Lung (tissue), 11 donors: ENCODE measurements at regions not wholly inside any gene's neighbourhood (a gene's known extent, or its start where the extent isn't known, plus 50 kb on each side); places are given as distances from the start of the nearest gene placed in this dataset.

Experiments
- ATAC-seq: fragments of 200-7000 bp; cut with Tn5 transposase; one replicate; pipeline ENCODE4 v1.9.1; 2020; ENCODE audit warnings: moderate number of reproducible peaks; ENCODE audit not compliant: insufficient read depth, low FRiP score
- DNase-seq, 3 donors: peaks; one replicate each; pipeline ENCODE4 v3.0.0-alpha.2; 2013 to 2017
- H3K27ac ChIP-seq, 2 donors: one replicate each; pipeline ENCODE4 v1.5.1; 2013; ENCODE audit warnings: mild to moderate bottlenecking in 2 of 2, moderate library complexity in 2 of 2, control low read depth in 1 of 2, inconsistent platforms in 1 of 2, low read depth in 1 of 2, low read length in 1 of 2
- H3K27me3 ChIP-seq, 3 donors: one replicate each; pipeline ENCODE4 v1.5.1; 2013; ENCODE audit warnings: low read length in 2 of 3; ENCODE audit not compliant: control insufficient read depth in 3 of 3, insufficient read depth in 3 of 3
- H3K36me3 ChIP-seq, 4 donors: one replicate each; pipeline ENCODE4 v1.5.1; 2013; ENCODE audit warnings: low read length in 4 of 4, mild to moderate bottlenecking in 1 of 4, moderate library complexity in 1 of 4; ENCODE audit not compliant: control insufficient read depth in 4 of 4, insufficient read depth in 4 of 4
- H3K4me1 ChIP-seq, 5 donors: one replicate each; pipeline ENCODE4 v1.5.1; 2013; ENCODE audit warnings: low read length in 5 of 5, mild to moderate bottlenecking in 2 of 5, moderate library complexity in 1 of 5; ENCODE audit not compliant: control insufficient read depth in 5 of 5, insufficient read depth in 5 of 5
- H3K4me3 ChIP-seq: one replicate; pipeline ENCODE4 v1.5.1; 2013; ENCODE audit warnings: mild to moderate bottlenecking, control low read depth, moderate library complexity
- H3K9ac ChIP-seq, 2 donors: one replicate each; pipeline ENCODE4 v1.5.1; 2013; ENCODE audit warnings: low read length in 2 of 2, control low read depth in 1 of 2; ENCODE audit not compliant: insufficient read depth in 1 of 2
- H3K9me3 ChIP-seq, 4 donors: one replicate each; pipeline ENCODE4 v1.5.1; 2013; ENCODE audit warnings: low read length in 3 of 4, mild to moderate bottlenecking in 1 of 4, moderate library complexity in 1 of 4; ENCODE audit not compliant: control insufficient read depth in 4 of 4, insufficient read depth in 3 of 4
- WGBS, 2 donors: extraction: QIAGEN DNeasy Blood & Tissue Kit; methylation state at CpG; one replicate each; pipeline ENCODE4 v1.1.7; 2013; 5-methylcytosine and 5-hydroxymethylcytosine counted together
- TF ChIP-seq, protein P1 (sequence below): IDR thresholded peaks from 2 replicates; pipeline ENCODE4 v1.5.1; 2012; ENCODE audit warnings: mild to moderate bottlenecking; ENCODE audit errors: control extremely low read depth, extremely low read depth
- donor health status: control.
- donor health status: control.
- donor health status: Bipolar disorder and iron deficiency.
- donor health status: healthy.
- donor health status: DM: yes; HTN: yes; CAD: no.

DNA sequence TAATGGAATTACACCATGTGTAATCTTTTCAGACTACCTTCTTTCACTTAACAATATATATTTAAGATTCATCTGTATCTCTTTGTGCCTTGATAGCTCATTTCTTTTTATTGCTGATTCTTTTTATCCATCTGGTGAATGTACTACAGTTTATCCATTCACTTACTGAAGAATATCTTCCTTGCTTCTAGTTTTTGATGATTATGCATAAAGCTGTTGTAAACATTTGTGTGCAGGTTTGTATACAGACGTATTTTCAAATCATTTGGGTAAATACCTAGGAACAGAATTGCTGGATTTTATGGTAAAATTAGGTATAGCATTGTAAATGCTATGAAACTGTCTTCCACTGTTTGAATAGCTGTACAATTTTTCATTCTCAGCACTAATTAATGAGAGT is 592.6 kb upstream of the HS6ST1 start:
- no peak for DNase-seq
- H3K27ac ChIP-seq: no peak overlapping the region
- 77 to 90% methylated on average over 1 of the region's 1 CpG for WGBS, 2 donors

DNA sequence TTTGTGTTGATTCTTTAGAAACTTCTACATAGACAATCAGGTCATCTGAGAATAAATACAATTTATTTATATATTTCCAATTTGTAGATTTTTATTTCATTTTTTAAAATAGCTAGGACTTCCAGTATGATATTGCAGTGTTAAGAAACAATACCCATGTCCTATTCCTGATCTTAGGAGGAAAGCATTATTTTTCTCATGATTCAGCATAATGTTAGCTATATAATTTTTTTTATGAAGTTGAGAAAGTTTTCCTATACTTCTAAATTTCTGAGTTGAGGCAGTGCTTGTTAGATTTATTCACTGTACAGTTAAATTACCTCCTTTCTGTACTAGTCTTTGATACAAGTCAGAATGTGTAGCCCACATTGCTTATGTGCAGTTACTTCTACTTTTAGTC is 595.7 kb upstream of the HS6ST1 start:
- ATAC-seq: no peak
- Histone ChIP-seq H3K4me3 (no peak overlapping the region), H3K27ac (no peak overlapping the region), H3K9me3 (no peaks in the 10 kb centered on the region), H3K36me3 (no peaks in the 10 kb centered on the region), H3K9ac (no peak overlapping the region), H3K4me1 (no peaks in the 10 kb centered on the region), H3K27me3 (no peaks in the 10 kb centered on the region)
- TF ChIP-seq, protein P1, sequence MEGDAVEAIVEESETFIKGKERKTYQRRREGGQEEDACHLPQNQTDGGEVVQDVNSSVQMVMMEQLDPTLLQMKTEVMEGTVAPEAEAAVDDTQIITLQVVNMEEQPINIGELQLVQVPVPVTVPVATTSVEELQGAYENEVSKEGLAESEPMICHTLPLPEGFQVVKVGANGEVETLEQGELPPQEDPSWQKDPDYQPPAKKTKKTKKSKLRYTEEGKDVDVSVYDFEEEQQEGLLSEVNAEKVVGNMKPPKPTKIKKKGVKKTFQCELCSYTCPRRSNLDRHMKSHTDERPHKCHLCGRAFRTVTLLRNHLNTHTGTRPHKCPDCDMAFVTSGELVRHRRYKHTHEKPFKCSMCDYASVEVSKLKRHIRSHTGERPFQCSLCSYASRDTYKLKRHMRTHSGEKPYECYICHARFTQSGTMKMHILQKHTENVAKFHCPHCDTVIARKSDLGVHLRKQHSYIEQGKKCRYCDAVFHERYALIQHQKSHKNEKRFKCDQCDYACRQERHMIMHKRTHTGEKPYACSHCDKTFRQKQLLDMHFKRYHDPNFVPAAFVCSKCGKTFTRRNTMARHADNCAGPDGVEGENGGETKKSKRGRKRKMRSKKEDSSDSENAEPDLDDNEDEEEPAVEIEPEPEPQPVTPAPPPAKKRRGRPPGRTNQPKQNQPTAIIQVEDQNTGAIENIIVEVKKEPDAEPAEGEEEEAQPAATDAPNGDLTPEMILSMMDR: no peak
- DNase-seq: no peak

More for the DNA sequence above, 592.6 kb upstream of the HS6ST1 start:
- Histone ChIP-seq H3K9me3 (no peaks in the 10 kb centered on the region), H3K4me1 (no peaks in the 10 kb centered on the region), H3K27me3 (no peaks in the 10 kb centered on the region), H3K4me3 (no peak overlapping the region), H3K9ac (no peak overlapping the region), H3K36me3 (no peaks in the 10 kb centered on the region)
- TF ChIP-seq, protein P1: no peak
- no peak for ATAC-seq

GRCh38 chr2:128921751-128922150 is 603.1 kb upstream of the HS6ST1 start:
- H3K4me3 ChIP-seq: no peak overlapping the region
- TF ChIP-seq, protein P1: no peak
- DNase-seq: no peak
- H3K9me3 ChIP-seq: peaks cover 0 to 3% (median 0%) of the 10 kb centered on the region in 4 donors
- H3K27ac ChIP-seq: no peak overlapping the region
- 25 to 54% methylated on average over 2 of the region's 2 CpGs for WGBS, 2 donors
- no peak overlapping the region for H3K9ac ChIP-seq
- no peaks in the 10 kb centered on the region for H3K27me3 ChIP-seq
- no peak for ATAC-seq
- no peaks in the 10 kb centered on the region for H3K36me3 ChIP-seq
- no peaks in the 10 kb centered on the region for H3K4me1 ChIP-seq

DNA sequence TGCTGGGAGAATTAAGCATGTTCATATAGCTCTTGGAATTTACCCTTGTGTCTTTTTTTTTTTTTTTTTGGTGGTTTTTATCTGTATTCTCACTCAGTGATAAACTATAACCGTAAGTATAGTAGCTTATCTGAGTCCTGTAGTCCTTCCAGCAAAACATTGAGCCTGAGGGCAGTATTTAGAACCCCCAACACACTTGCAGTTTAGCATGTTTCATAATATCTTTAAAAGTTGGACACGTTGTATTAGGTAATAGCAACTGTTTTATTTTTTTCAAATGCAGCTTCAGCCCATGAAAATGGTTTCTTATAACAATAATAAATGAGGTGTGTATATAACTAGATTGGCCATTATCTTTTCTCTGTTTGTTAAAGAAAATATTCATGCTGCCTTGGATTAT is 603.5 kb upstream of the HS6ST1 start:
- Histone ChIP-seq H3K36me3 (no peaks in the 10 kb centered on the region), H3K9ac (no peak overlapping the region), H3K9me3 (peaks cover 0 to 3% (median 0%) of the 10 kb centered on the region in 4 donors), H3K4me1 (no peaks in the 10 kb centered on the region), H3K27ac (no peak overlapping the region), H3K27me3 (no peaks in the 10 kb centered on the region), H3K4me3 (no peak overlapping the region)
- TF ChIP-seq, protein P1: no peak
- DNase-seq: no peak
- ATAC-seq: no peak
- 30 to 51% methylated on average over 2 of the region's 2 CpGs for WGBS, 2 donors
